PC-9 (cell line): ENCODE measurements at regions not wholly inside any gene's neighbourhood (a gene's known extent, or its start where the extent isn't known, plus 50 kb on each side); places are given as distances from the start of the nearest gene placed in this dataset.
"Not testable (repeated sequence)": the region's sequence is repeated elsewhere in the genome, so short reads cannot be mapped to it uniquely, and the experiment has no call there.

Experiments
- BruUV-seq: library from RNA; stranded (reverse); fragments of 400-500 nt; replicated peaks from 2 replicates; lab custom pipeline; 2021; lab: Mats Ljungman, UMichigan
- CTCF ChIA-PET: fragments of 300-600 bp; sonication (Branson Sonifier 250); formaldehyde crosslinking; loops from one replicate; lab custom pipeline; 2022; ENCODE audit warnings: antibody characterized with exemption; lab: Charles Lee
- POLR2A ChIA-PET: fragments of 300-600 bp; sonication (Branson Sonifier 250); formaldehyde crosslinking; loops from one replicate; lab custom pipeline; 2022; ENCODE audit warnings: antibody characterized with exemption; ENCODE audit not compliant: unreplicated experiment; lab: Charles Lee
- DNase-seq, 2 experiments: peaks; one replicate each; pipeline versions ENCODE4 v3.0.0 to v3.0.0-alpha.2; 2015 to 2022; ENCODE audit warnings: mixed read lengths in 1 of 2
- H2AFZ ChIP-seq: fragments of 200-600 bp; sonication (generic); 2 replicates; pipeline ENCODE4 v1.8.1; 2017; ENCODE audit warnings: antibody characterized with exemption
- H3F3A ChIP-seq: fragments of 200-600 bp; sonication (generic); 2 replicates; pipeline ENCODE4 v1.8.1; 2017; ENCODE audit warnings: antibody characterized with exemption, mild to moderate bottlenecking, low read depth; ENCODE audit not compliant: insufficient read depth
- H3K27ac ChIP-seq: fragments of 200-600 bp; sonication (generic); 2 replicates; pipeline ENCODE4 v1.6.1; 2016; ENCODE audit warnings: mixed run types
- H3K27me3 ChIP-seq: fragments of 200-600 bp; sonication (generic); 2 replicates; pipeline ENCODE4 v1.6.1; 2016; ENCODE audit warnings: low read depth, mixed run types; ENCODE audit not compliant: insufficient read depth
- H3K36me3 ChIP-seq: fragments of 200-600 bp; sonication (generic); 2 replicates; pipeline ENCODE4 v1.6.1; 2016; ENCODE audit warnings: low read depth, mixed run types
- H3K4me1 ChIP-seq: fragments of 200-600 bp; sonication (generic); replicated peaks from 2 replicates; pipeline ENCODE4 v1.6.1; 2016; ENCODE audit warnings: mixed run types; ENCODE audit not compliant: insufficient read depth
- H3K4me2 ChIP-seq: fragments of 200-600 bp; sonication (generic); 2 replicates; pipeline ENCODE4 v1.6.1; 2017; ENCODE audit warnings: mixed run types
- H3K4me3 ChIP-seq: fragments of 200-600 bp; sonication (generic); 2 replicates; pipeline ENCODE4 v1.6.1; 2016; ENCODE audit warnings: mixed run types
- H3K79me2 ChIP-seq: fragments of 200-600 bp; sonication (generic); 2 replicates; pipeline ENCODE4 v1.6.1; 2017; ENCODE audit warnings: low read depth, mixed run types
- H3K9me2 ChIP-seq: fragments of 200-600 bp; sonication (generic); 2 replicates; pipeline ENCODE4 v1.8.1; 2017; ENCODE audit warnings: mild to moderate bottlenecking; ENCODE audit not compliant: insufficient read depth
- H3K9me3 ChIP-seq: fragments of 200-600 bp; sonication (generic); 2 replicates; pipeline ENCODE4 v1.8.1; 2016; ENCODE audit warnings: low read depth; ENCODE audit not compliant: insufficient read depth
- H4K20me1 ChIP-seq: fragments of 200-600 bp; sonication (generic); 2 replicates; pipeline ENCODE4 v1.8.1; 2017; ENCODE audit not compliant: insufficient read depth
- EZH2 ChIP-seq: fragments of 200-600 bp; sonication (generic); IDR thresholded peaks from 2 replicates; pipeline ENCODE4 v1.8.0; 2017; ENCODE audit warnings: antibody characterized with exemption, low read depth
- intact Hi-C: fragments of 100-400 bp; cut with micrococcal nuclease; formaldehyde crosslinking; loops from one replicate; pipeline ENCODE4 v1.10.0; 2022; ENCODE audit not compliant: unreplicated experiment
- TF ChIP-seq, protein P1 (sequence below): fragments of 200-600 bp; sonication (generic); conservative IDR thresholded peaks from 2 replicates; pipeline ENCODE4 v1.6.1; 2017; ENCODE audit warnings: mixed run types, antibody characterized with exemption, mild to moderate bottlenecking, moderate library complexity

- H3K27me3 ChIP-seq: no peaks in the 10 kb centered on the region
- no peaks in the 10 kb centered on the region for H3K4me1 ChIP-seq
- no peak overlapping the region for H3K4me2 ChIP-seq
- TF ChIP-seq, protein P1, sequence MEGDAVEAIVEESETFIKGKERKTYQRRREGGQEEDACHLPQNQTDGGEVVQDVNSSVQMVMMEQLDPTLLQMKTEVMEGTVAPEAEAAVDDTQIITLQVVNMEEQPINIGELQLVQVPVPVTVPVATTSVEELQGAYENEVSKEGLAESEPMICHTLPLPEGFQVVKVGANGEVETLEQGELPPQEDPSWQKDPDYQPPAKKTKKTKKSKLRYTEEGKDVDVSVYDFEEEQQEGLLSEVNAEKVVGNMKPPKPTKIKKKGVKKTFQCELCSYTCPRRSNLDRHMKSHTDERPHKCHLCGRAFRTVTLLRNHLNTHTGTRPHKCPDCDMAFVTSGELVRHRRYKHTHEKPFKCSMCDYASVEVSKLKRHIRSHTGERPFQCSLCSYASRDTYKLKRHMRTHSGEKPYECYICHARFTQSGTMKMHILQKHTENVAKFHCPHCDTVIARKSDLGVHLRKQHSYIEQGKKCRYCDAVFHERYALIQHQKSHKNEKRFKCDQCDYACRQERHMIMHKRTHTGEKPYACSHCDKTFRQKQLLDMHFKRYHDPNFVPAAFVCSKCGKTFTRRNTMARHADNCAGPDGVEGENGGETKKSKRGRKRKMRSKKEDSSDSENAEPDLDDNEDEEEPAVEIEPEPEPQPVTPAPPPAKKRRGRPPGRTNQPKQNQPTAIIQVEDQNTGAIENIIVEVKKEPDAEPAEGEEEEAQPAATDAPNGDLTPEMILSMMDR: no peak
- no peak for TF ChIP-seq EZH2
- H3K9me2 ChIP-seq: no peaks in the 10 kb centered on the region
- intact Hi-C loops: no loop called here
- no peak overlapping the region for H3K4me3 ChIP-seq
- H2AFZ ChIP-seq: no peak overlapping the region
- ChIA-PET CTCF (interaction anchor here (0.7 kb wide), 1 partner anchor 61 kb away, joined by 4 read pairs; no protein-coding TSS in a partner anchor), POLR2A (no interaction called here)
- BruUV-seq: no TSS peak
- H3K9me3 ChIP-seq: no peaks in the 10 kb centered on the region
- H3K27ac ChIP-seq: no peak overlapping the region
- H3K36me3 ChIP-seq: no peaks in the 10 kb centered on the region
- no peaks in the 10 kb centered on the region for H4K20me1 ChIP-seq
- DNase-seq: no peak
- H3F3A ChIP-seq: no peaks in the 10 kb centered on the region
- H3K79me2 ChIP-seq: no peaks in the 10 kb centered on the region
These were observed 115.6 kb downstream of the FHIP1A start for GRCh38 chr4:151524610-151525009.

- CTCF ChIA-PET, H3F3A ChIP-seq, H3K4me1 ChIP-seq, H3K79me2 ChIP-seq, DNase-seq, H3K36me3 ChIP-seq, H4K20me1 ChIP-seq, BruUV-seq, H3K9me2 ChIP-seq, H3K4me3 ChIP-seq, H3K27ac ChIP-seq, H3K27me3 ChIP-seq, H3K4me2 ChIP-seq, intact Hi-C loops, H2AFZ ChIP-seq, H3K9me3 ChIP-seq: not testable (repeated sequence)
- POLR2A ChIA-PET: interaction anchor here (0.7 kb wide), 1 partner anchor 219 kb away, joined by 7 read pairs; no protein-coding TSS in a partner anchor
These were observed 117.5 kb downstream of the FHIP1A start for GRCh38 chr4:151526489-151526888.

GRCh38 chr4:151527699-151528098 lies 118.7 kb downstream of the FHIP1A start:
- Histone ChIP-seq H3K4me3 (no peak overlapping the region), H3K9me3 (no peaks in the 10 kb centered on the region), H3K4me2 (no peak overlapping the region), H2AFZ (no peak overlapping the region), H3K79me2 (no peaks in the 10 kb centered on the region), H3K36me3 (no peaks in the 10 kb centered on the region), H3K4me1 (no peaks in the 10 kb centered on the region), H3K27me3 (no peaks in the 10 kb centered on the region), H3K27ac (no peak overlapping the region), H4K20me1 (no peaks in the 10 kb centered on the region), H3F3A (no peaks in the 10 kb centered on the region), H3K9me2 (no peaks in the 10 kb centered on the region)
- no TSS peak for BruUV-seq
- DNase-seq: no peak
- POLR2A ChIA-PET: interaction anchor here (0.5 kb wide), 1 partner anchor 358 kb away, joined by 4 read pairs; no protein-coding TSS in a partner anchor
- CTCF ChIA-PET: no interaction called here
- intact Hi-C loops: no loop called here
- TF ChIP-seq, protein P1: no peak
- no peak for TF ChIP-seq EZH2

- Histone ChIP-seq H3K36me3 (no peaks in the 10 kb centered on the region), H3K27ac (no peak overlapping the region), H3K9me3 (no peaks in the 10 kb centered on the region), H3F3A (no peaks in the 10 kb centered on the region), H3K27me3 (no peaks in the 10 kb centered on the region), H3K4me2 (no peak overlapping the region), H3K79me2 (no peaks in the 10 kb centered on the region), H3K4me3 (no peak overlapping the region), H4K20me1 (no peaks in the 10 kb centered on the region), H3K9me2 (no peaks in the 10 kb centered on the region), H2AFZ (no peak overlapping the region), H3K4me1 (no peaks in the 10 kb centered on the region)
- DNase-seq: no peak
- no peak for TF ChIP-seq EZH2
- ChIA-PET CTCF (no interaction called here), POLR2A (interaction anchor here (0.7 kb wide), 1 partner anchor 1554 kb away, joined by 6 read pairs; no protein-coding TSS in a partner anchor)
- intact Hi-C loops: no loop called here
- no TSS peak for BruUV-seq
These were observed 120.2 kb downstream of the FHIP1A start for GRCh38 chr4:151529187-151529586.
